ENCODE measurements at regions not wholly inside any gene's neighbourhood (a gene's known extent, or its start where the extent isn't known, plus 50 kb on each side); places are given as distances from the start of the nearest gene placed in this dataset.
A peak's percentile ranks its signal among the peaks of the same experiment; 100 is the strongest.

DNA sequence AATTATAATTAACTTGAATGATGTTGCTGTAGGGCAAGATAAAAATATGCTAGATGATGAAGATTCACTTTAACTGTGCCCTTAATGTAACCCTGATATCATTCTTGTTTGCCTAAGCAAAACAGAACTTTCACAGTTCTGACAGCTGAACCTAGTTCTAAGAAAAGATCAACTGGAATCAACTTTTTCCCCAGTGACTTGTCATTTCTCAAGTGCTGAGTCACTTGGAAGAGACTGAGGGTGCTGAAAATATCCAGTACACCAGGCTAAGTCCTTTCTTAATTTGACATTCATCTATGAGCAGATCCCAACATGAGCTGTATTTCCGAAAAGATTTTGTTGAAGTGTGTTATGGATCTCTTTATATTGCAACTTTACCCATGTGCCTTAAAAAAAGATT lies 140.4 kb downstream of the MID1IP1 start:
- dilution Hi-C loops (cut with HindIII; ENCODE audit: low sequenced_read_pairs, unreplicated experiment) = no loop called here

More for the DNA sequence above, 140.4 kb downstream of the MID1IP1 start:
- no peak overlapping the region for H3K4ac ChIP-seq (ENCODE audit: low read depth, low read length)
- no TSS peak for BruUV-seq (replicated peaks)
- no peak overlapping the region for H2BK120ac ChIP-seq (ENCODE audit: low read depth, low read length)
- no peaks in the 10 kb centered on the region for H3K27me3 ChIP-seq (ENCODE audit: control insufficient read depth, insufficient read depth, low read length)
- H4K5ac ChIP-seq (ENCODE audit: low read depth, low read length) = no peak overlapping the region
- H3K18ac ChIP-seq (ENCODE audit: low read depth, low read length) = no peak overlapping the region
- no peak overlapping the region for H2BK20ac ChIP-seq (ENCODE audit: low read depth, low read length)
- no peak overlapping the region for H4K8ac ChIP-seq (ENCODE audit: low read depth in 2 of 2, low read length in 2 of 2)
- in situ Hi-C loops (cut with MboI; ENCODE audit: low sequenced_read_pairs) (no loop called here), intact Hi-C loops (cut with micrococcal nuclease) (no loop called here)
- no peak overlapping the region for H3K4me3 ChIP-seq (ENCODE audit: insufficient read depth, low read depth, low read length)
- peak overlapping the region; percentile 17; the same call in 1 of the 2 replicates for H3K4me2 ChIP-seq (ENCODE audit: low read depth, low read length)
- H2AK5ac ChIP-seq (ENCODE audit: low read depth, low read length) = no peak overlapping the region
- peaks cover 4% of the 10 kb centered on the region; the same call in 1 of the 2 replicates for H3K9me3 ChIP-seq (ENCODE audit: control insufficient read depth, insufficient read depth, low read length)
- H2BK15ac ChIP-seq (ENCODE audit: low read depth, low read length) = no peak overlapping the region
- no peaks in the 10 kb centered on the region for H4K20me1 ChIP-seq (ENCODE audit: insufficient read depth, low read length)
- no CpG with 5 or more reads among the region's 1 CpG for WGBS, 2 experiments (ENCODE audit: extremely low coverage in 2 of 2, insufficient read length in 1 of 2)
- DNase-seq = peak; percentile 6
- no peak overlapping the region for H3K14ac ChIP-seq (replicated peaks; ENCODE audit: low read depth, low read length)
- TF ChIP-seq RFX5 (IDR thresholded peaks at IDR 0.05; ENCODE audit: low read depth, low read length) = no peak
- no peak for TF ChIP-seq RCOR1 (IDR thresholded peaks at IDR 0.05; ENCODE audit: insufficient replicate concordance, low read length)
- TF ChIP-seq CHD1 (IDR thresholded peaks at IDR 0.05; ENCODE audit: low read depth, low read length) = no peak
- TF ChIP-seq CTCF (conservative IDR thresholded peaks at IDR 0.05; ENCODE audit: low read depth, low read length) = no peak
- TF ChIP-seq NFE2L2 (IDR thresholded peaks at IDR 0.05; ENCODE audit: low read depth, low read length) = no peak
- ChIA-PET CTCF (no interaction called here), POLR2A (ENCODE audit: unreplicated experiment) (no interaction called here)
- H3K27ac ChIP-seq (ENCODE audit: insufficient read depth, low read length) = no peak overlapping the region
- H3K9ac ChIP-seq (ENCODE audit: low read depth, low read length) = no peak overlapping the region
- no peak overlapping the region for H2AK9ac ChIP-seq (replicated peaks; ENCODE audit: low read depth, low read length, poor library complexity)
- H4K91ac ChIP-seq (ENCODE audit: insufficient read depth, low read depth, low read length) = no peak overlapping the region
- H3K9me1 ChIP-seq (ENCODE audit: insufficient read depth, low read length) = no peaks in the 10 kb centered on the region
- no peak overlapping the region for H2BK5ac ChIP-seq (ENCODE audit: low read depth, low read length, poor library complexity, severe bottlenecking)
- H3K36me3 ChIP-seq (ENCODE audit: control insufficient read depth, insufficient read depth, low read length) = no peaks in the 10 kb centered on the region
- H2AFZ ChIP-seq (replicated peaks; ENCODE audit: low read length, poor library complexity) = no peak overlapping the region
- no peak for ATAC-seq (ENCODE audit: low read depth)
- no peak overlapping the region for H3K23ac ChIP-seq (ENCODE audit: low read depth, low read length)
- no peaks in the 10 kb centered on the region for H3K4me1 ChIP-seq (ENCODE audit: control insufficient read depth, insufficient read depth, low read length)
- no peaks in the 10 kb centered on the region for H3K79me1 ChIP-seq (ENCODE audit: low read depth in 1 of 2, low read length in 2 of 2)
- no peak overlapping the region for H3K56ac ChIP-seq (ENCODE audit: extremely low read depth, insufficient read depth, low read length)

All from IMR-90 (cell line).